ENCODE measurements at regions not wholly inside any gene's neighbourhood (a gene's known extent, or its start where the extent isn't known, plus 50 kb on each side); places are given as distances from the start of the nearest gene placed in this dataset.

DNA sequence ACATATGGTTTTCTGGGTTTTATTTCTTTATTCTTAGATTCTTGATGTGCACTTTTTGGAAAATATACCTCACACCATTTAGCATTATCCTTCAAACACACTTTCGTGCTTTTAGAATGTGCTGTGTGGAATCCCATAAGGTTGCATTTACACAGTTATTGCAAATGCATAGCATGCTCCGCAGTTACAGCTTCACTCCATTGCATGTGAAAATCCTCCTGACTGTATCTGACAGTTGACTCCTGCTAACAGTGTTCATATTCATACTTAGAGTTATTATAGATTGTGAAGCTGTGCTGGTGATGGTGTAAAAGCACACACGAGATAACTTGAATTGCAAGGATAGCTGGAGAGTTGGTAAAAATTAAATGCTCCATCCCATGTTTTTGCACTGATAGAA lies 811.5 kb upstream of the TENM3 start:
- TF ChIP-seq MXI1 (IDR thresholded peaks at IDR 0.05; ENCODE audit: borderline replicate concordance, low read depth, low read length) (no peak), SMC3 (IDR thresholded peaks at IDR 0.05; ENCODE audit: low read depth, low read length) (no peak), POLR2A (IDR thresholded peaks at IDR 0.05; ENCODE audit: low read depth, low read length) (no peak), MAFK (IDR thresholded peaks at IDR 0.05; ENCODE audit: low read depth, low read length) (no peak), ELK1 (IDR thresholded peaks at IDR 0.05; ENCODE audit: borderline replicate concordance, low read depth, low read length) (no peak)
- TF ChIP-seq, protein P1, sequence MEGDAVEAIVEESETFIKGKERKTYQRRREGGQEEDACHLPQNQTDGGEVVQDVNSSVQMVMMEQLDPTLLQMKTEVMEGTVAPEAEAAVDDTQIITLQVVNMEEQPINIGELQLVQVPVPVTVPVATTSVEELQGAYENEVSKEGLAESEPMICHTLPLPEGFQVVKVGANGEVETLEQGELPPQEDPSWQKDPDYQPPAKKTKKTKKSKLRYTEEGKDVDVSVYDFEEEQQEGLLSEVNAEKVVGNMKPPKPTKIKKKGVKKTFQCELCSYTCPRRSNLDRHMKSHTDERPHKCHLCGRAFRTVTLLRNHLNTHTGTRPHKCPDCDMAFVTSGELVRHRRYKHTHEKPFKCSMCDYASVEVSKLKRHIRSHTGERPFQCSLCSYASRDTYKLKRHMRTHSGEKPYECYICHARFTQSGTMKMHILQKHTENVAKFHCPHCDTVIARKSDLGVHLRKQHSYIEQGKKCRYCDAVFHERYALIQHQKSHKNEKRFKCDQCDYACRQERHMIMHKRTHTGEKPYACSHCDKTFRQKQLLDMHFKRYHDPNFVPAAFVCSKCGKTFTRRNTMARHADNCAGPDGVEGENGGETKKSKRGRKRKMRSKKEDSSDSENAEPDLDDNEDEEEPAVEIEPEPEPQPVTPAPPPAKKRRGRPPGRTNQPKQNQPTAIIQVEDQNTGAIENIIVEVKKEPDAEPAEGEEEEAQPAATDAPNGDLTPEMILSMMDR (conservative IDR thresholded peaks at IDR 0.05; ENCODE audit: low read depth, low read length), result no peak

All from IMR-90 (cell line).